GM10248 (cell line): ENCODE measurements at regions not wholly inside any gene's neighbourhood (a gene's known extent, or its start where the extent isn't known, plus 50 kb on each side); places are given as distances from the start of the nearest gene placed in this dataset.

Source experiments
- CTCF ChIA-PET: fragments of 300-600 bp; sonication (Branson Sonifier 250); formaldehyde crosslinking; extraction: SDS; loops from one replicate; lab custom pipeline; 2021; ENCODE audit warnings: antibody characterized with exemption; lab: Yijun Ruan, JAX
- POLR2A ChIA-PET: fragments of 350-650 bp; sonication (Branson Sonifier 250); formaldehyde crosslinking; extraction: SDS; loops from one replicate; lab custom pipeline; 2020; ENCODE audit warnings: antibody characterized with exemption; lab: Yijun Ruan, JAX
- DNase-seq: peaks from one replicate; pipeline ENCODE4 v3.0.0; 2012; ENCODE audit errors: extremely low spot score
- TF ChIP-seq, protein P1 (sequence below): IDR thresholded peaks from 2 replicates; pipeline ENCODE4 v1.5.1; 2012; ENCODE audit warnings: mild to moderate bottlenecking, low read depth; ENCODE audit errors: extremely low read depth, missing control alignments, control extremely low read depth

DNA sequence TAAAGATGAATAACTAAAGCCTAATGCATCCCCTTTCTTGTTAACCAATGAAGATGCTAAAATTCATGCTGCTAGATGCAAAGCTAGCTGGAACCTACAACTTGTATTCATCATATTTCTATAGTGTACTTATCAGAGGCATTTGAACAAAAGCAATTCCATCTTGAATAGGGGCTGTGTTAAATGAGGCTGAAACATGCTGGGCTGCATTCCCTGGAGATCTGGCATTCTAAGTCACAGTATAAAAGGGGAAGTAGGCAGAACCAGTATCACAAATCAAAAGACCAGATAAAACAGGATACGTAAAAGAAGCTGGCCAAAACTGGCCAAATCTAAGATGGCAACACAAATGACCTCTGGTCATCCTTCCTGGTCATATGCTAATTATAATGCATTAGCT, 932.8 kb downstream of the CDY2B start:
- ChIA-PET CTCF (no interaction called here), POLR2A (no interaction called here)
- no peak for DNase-seq
- TF ChIP-seq, protein P1, sequence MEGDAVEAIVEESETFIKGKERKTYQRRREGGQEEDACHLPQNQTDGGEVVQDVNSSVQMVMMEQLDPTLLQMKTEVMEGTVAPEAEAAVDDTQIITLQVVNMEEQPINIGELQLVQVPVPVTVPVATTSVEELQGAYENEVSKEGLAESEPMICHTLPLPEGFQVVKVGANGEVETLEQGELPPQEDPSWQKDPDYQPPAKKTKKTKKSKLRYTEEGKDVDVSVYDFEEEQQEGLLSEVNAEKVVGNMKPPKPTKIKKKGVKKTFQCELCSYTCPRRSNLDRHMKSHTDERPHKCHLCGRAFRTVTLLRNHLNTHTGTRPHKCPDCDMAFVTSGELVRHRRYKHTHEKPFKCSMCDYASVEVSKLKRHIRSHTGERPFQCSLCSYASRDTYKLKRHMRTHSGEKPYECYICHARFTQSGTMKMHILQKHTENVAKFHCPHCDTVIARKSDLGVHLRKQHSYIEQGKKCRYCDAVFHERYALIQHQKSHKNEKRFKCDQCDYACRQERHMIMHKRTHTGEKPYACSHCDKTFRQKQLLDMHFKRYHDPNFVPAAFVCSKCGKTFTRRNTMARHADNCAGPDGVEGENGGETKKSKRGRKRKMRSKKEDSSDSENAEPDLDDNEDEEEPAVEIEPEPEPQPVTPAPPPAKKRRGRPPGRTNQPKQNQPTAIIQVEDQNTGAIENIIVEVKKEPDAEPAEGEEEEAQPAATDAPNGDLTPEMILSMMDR: no peak
